GM13976 (cell line): ENCODE measurements at regions not wholly inside any gene's neighbourhood (a gene's known extent, or its start where the extent isn't known, plus 50 kb on each side); places are given as distances from the start of the nearest gene placed in this dataset.

Source experiments
- DNase-seq: peaks from one replicate; pipeline ENCODE4 v3.0.0; 2012; ENCODE audit warnings: low spot score
- in situ Hi-C: fragments of 300-500 bp; cut with MboI; formaldehyde crosslinking; loops from one replicate; pipeline ENCODE4 v1.12.0; 2022; ENCODE audit warnings: low sequenced_read_pairs, mixed read lengths, inconsistent platforms; ENCODE audit not compliant: unreplicated experiment
- TF ChIP-seq, protein P1 (sequence below): IDR thresholded peaks from 2 replicates; pipeline ENCODE4 v1.5.1; 2012; ENCODE audit warnings: borderline replicate concordance, mild to moderate bottlenecking; ENCODE audit not compliant: insufficient read depth; ENCODE audit errors: extremely low read depth, missing control alignments, control extremely low read depth

- DNase-seq: no peak
- in situ Hi-C loops: no loop called here
- TF ChIP-seq, protein P1, sequence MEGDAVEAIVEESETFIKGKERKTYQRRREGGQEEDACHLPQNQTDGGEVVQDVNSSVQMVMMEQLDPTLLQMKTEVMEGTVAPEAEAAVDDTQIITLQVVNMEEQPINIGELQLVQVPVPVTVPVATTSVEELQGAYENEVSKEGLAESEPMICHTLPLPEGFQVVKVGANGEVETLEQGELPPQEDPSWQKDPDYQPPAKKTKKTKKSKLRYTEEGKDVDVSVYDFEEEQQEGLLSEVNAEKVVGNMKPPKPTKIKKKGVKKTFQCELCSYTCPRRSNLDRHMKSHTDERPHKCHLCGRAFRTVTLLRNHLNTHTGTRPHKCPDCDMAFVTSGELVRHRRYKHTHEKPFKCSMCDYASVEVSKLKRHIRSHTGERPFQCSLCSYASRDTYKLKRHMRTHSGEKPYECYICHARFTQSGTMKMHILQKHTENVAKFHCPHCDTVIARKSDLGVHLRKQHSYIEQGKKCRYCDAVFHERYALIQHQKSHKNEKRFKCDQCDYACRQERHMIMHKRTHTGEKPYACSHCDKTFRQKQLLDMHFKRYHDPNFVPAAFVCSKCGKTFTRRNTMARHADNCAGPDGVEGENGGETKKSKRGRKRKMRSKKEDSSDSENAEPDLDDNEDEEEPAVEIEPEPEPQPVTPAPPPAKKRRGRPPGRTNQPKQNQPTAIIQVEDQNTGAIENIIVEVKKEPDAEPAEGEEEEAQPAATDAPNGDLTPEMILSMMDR: no peak
Measured at GRCh38 chr11:106594751-106595351, 423.4 kb downstream of the GUCY1A2 start.

- no peak for DNase-seq
- TF ChIP-seq, protein P1: no peak
- in situ Hi-C loops: no loop called here
Measured at GRCh38 chr11:106601684-106602297, 416.5 kb downstream of the GUCY1A2 start.

DNA sequence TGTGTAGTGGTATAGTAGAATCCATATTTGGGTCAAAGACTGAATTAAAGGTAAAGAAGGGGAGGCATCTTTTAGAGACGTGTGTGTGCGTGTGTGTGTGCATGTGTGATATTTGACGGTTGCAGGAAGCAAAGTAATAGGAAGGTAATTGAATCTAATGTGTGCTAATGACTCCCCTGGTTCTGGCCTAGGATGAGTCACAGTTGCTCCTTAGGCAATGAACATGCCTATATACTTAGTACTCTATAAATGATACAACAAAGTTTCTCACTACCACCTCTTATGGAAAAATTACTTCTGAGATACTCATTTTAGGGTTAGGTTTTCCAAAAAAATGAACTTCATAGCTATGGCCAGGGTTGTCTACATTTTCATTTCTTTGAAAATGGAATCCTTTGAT, 409.6 kb downstream of the GUCY1A2 start:
- in situ Hi-C loops: no loop called here
- DNase-seq: no peak
- TF ChIP-seq, protein P1: no peak

- in situ Hi-C loops: no loop called here
- TF ChIP-seq, protein P1: no peak
- DNase-seq: no peak
Measured at GRCh38 chr11:106614262-106614661, 404.0 kb downstream of the GUCY1A2 start.

- in situ Hi-C loops: no loop called here
- TF ChIP-seq, protein P1: no peak
- no peak for DNase-seq
Measured at GRCh38 chr11:106619320-106619990, 398.8 kb downstream of the GUCY1A2 start.

GRCh38 chr11:106621484-106621883, 396.8 kb downstream of the GUCY1A2 start:
- DNase-seq: no peak
- TF ChIP-seq, protein P1: no peak
- in situ Hi-C loops: no loop called here
